Loucy (cell line): ENCODE measurements at regions not wholly inside any gene's neighbourhood (a gene's known extent, or its start where the extent isn't known, plus 50 kb on each side); places are given as distances from the start of the nearest gene placed in this dataset.

Source experiments
- CTCF ChIP-seq: fragments of 200-600 bp; sonication (generic); conservative IDR thresholded peaks from 2 replicates; pipeline ENCODE4 v1.5.1; 2014; ENCODE audit warnings: mild to moderate bottlenecking, antibody characterized with exemption, low read length
- EZH2phosphoT487 ChIP-seq: fragments of 200-600 bp; IDR thresholded peaks from 2 replicates; pipeline ENCODE4 v1.6.1; 2018; ENCODE audit warnings: antibody characterized with exemption, mild to moderate bottlenecking, moderate library complexity, borderline replicate concordance

GRCh38 chr1:36585569-36586548 is 103.1 kb upstream of the CSF3R start:
- TF ChIP-seq CTCF = no peak
- no peak for TF ChIP-seq EZH2phosphoT487
